Upper lobe of left lung (tissue), 4 donors: ENCODE measurements at regions not wholly inside any gene's neighbourhood (a gene's known extent, or its start where the extent isn't known, plus 50 kb on each side); places are given as distances from the start of the nearest gene placed in this dataset.

ENCODE experiments used
- CTCF ChIP-seq, 6 experiments: fragments of 450-650 bp in 4 of 6; fragments of 200-600 bp in 2 of 6; sonication (generic) in 2 of 6; IDR thresholded peaks; one replicate each; pipeline ENCODE4 v1.5.1; 2016 to 2019; ENCODE audit warnings: antibody characterized with exemption in 6 of 6
- EP300 ChIP-seq, 4 donors: sonication (generic); formaldehyde crosslinking; IDR thresholded peaks; one replicate each; pipeline ENCODE4 v1.5.1; 2017; ENCODE audit warnings: antibody characterized with exemption in 4 of 4, control low read depth in 2 of 4
- POLR2A ChIP-seq, 4 donors: fragments of 450-650 bp; IDR thresholded peaks; one replicate each; pipeline ENCODE4 v1.5.1; 2016 to 2017; ENCODE audit warnings: antibody characterized with exemption in 4 of 4, mild to moderate bottlenecking in 2 of 4
- POLR2AphosphoS5 ChIP-seq, 2 donors: sonication (generic); formaldehyde crosslinking; IDR thresholded peaks; one replicate each; pipeline ENCODE4 v1.5.1; 2017; ENCODE audit warnings: antibody characterized with exemption in 2 of 2

DNA sequence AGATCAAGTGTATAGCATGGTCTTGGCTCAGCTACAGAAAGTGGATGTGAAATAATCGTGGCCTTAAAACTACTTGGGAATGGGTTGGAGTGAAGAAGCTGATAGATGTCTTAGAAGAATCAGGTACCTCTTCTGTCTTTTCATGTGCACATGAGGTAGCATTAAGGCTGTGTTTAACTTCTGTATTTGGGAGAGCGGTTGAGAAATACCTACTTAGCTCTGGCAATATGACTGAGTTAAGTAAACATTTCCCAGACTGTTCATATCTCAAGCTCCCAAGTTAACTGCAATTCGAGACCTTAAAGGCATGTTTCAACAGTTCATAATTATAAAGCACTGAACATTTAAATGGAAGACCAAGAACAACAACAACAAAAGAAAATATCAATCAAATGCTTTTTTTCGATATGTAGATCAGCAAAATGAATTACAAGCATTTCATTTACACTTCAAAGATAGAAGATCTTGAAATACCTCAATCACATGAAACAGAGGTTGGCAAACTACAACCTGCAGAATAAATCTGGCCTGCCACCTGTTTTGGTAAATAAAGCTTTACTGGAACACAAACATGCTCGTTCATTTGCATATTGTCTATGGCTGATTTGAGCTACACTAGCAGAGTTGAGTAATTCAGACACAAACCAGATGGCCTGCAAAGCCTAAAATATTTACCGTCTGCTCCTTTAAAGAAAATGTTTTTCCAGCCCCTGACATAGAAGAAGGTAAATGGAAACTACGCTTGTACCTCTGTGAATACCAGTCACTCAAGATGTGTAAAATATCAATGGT lies 337.1 kb upstream of the GLI3 start:
- TF ChIP-seq CTCF (IDR thresholded peaks at IDR 0.05) (no peak), POLR2A (IDR thresholded peaks at IDR 0.05) (no peak), POLR2AphosphoS5 (IDR thresholded peaks at IDR 0.05) (no peak), EP300 (IDR thresholded peaks at IDR 0.05) (no peak)
